GM19035 (cell line): ENCODE measurements at regions not wholly inside any gene's neighbourhood (a gene's known extent, or its start where the extent isn't known, plus 50 kb on each side); places are given as distances from the start of the nearest gene placed in this dataset.
"Not testable (repeated sequence)": the region's sequence is repeated elsewhere in the genome, so short reads cannot be mapped to it uniquely, and the experiment has no call there.

Experiments used
- ATAC-seq: cut with Tn5 transposase; IDR thresholded peaks from one replicate; pipeline ENCODE4 v1.9.1; 2021; ENCODE audit not compliant: unreplicated experiment

DNA sequence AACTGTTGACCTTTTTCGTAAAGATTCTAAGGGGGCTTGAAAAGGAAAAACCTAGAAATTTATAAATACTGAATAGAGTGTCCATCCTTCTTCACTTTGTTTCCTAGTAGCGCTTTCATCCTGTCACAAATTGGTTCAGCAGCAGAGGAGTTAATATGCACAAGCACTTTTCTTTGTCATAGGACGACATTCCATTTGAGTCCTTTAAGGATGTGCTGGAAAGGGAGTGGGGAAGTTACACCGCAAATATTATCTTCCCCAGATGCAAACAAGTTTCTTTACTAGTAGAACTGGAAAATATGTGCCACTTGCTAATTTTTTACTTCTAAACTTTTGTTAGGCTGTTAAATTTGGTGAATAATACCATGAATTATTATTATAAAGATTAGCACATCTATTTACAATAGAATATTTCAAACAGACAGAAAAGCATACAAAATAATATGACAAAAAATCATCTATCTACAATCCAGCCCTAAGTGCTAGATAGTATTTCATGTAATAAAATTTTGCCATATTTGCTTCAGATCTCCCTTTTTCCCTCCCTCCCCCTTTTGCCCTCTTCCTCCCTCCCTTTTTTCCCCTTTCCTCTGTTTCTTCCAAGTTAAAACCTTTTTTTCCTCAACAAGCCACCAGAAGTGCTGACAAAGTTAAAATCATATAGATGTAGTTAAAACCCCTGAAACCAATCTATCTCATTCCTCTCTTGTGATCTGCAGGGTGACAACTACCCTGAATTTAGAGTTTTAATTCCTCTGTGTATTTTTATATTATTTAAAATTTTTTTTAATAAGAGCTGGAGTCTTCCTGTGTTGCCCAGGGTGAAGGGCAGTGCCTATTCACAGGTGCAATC lies 50.5 kb upstream of the MAP4K3 start:
- no peak for ATAC-seq

DNA sequence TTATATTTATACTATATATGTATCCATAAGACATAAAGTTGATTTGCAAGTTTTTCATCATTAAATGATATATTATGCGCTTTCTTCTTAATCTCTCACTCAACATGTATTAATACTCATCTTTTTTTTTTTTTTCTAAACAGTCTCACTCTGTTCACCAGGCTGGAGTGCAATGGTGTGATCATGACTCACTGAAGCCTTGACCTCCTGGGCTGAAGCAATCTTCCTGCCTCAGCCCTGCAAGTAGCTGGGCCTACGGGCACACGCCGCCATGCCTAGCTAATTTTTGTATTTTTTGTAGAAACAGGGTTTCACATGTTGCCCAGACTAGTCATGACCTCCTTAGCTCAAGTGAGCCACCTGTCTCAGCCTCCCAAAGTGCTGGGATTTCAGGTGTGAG lies 51.4 kb upstream of the MAP4K3 start:
- ATAC-seq: no peak

DNA sequence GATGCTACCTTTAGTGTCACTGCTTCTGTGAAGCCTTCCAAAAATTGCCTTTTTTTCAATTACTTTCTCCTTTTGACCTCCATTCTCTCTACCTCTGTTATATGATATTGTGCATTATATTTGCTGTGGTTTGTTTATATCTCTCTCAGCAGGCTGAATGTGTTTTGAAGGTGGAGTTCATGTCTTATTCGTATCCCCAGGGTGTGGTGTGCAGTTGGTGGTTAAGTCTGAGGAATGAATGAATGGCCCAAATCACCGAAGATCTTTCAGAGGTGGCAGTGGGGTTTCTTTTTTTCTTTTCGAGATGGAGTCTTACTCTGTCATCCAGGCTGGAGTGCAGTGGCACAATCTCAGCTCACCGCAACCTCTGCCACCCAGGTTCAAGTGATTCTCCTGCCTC lies 53.5 kb upstream of the MAP4K3 start:
- no peak for ATAC-seq

DNA sequence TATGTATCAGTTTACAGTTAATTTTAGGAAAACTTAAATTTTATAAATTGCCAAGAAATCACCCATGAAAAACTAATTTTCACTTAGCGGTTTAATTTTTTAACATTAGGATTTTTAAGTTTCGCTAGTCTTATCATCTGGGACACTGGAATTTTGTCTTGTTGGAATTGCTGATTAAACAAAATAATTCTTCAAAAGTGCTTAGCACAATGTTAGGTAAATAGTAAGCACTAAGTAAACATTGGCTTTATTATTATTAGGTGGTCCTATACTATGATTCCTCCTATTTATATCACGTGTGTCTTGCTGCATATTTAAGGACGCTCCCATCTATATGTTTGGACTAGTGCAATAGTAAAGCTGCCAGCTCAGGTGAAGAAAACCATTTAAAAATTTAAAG lies 54.6 kb upstream of the MAP4K3 start:
- no peak for ATAC-seq

DNA sequence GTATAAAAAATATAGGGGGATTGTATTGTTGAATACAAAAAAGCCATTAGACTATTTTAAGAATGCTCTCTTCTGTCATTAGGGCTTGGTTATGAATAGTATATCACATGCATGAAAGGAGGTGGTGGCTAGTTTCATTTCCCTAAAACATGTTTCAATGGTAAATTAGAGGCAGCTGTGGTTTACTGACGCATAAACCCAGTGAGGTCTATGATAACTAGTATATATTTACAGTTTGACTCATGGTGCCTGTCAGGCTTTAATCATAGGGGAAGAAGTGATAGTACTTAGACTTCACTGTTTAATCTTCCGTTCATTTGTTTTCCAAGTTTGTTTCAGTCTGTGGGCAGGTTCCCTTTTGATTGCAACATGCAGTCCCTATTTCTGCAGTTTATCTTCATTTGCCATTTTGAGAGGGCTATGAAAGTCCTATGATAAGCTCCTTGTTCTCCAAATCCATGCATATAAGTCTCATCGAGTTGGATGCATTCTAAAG lies 55.1 kb upstream of the MAP4K3 start:
- ATAC-seq: peak; percentile 96

DNA sequence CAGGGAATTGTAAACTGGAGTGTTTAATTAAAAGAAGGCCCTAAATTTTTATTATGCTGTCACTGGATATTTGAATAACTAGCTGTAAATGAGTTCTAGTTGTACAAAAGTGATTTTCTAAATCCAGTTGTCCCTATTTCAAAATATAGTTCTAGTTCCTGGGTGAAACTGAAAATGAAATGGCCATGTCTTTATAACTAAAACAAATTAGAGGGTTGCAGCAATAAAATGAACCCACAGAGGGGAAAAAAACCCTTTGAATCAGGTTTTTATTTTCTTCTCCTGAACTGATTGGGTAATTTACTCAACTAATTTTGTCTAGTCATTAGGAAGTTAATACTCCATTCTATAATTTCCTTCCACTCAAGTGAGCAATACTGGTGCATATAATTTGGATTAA lies 55.6 kb upstream of the MAP4K3 start:
- ATAC-seq: no peak

DNA sequence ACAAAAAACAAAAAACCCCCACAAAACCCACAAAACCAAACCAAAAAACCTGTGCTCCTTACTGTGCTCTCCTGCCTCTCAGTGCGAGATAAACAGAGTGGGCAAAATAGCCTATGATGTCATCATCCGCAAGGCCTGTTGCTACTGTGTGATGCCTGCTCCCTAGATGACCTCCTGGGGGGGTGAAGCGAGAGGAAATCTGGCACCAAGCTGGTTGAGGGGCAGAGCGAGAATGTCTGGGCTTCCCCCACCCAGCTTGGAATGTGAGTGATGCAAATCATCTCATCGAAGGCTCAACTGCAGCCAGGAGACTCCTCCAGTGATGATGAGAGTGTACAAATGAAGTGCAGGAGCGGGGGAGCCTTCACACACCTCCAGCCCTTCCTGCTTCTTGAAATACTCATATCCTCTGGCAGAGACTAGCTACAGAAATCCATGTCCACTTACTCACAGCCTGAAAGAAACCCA lies 57.7 kb upstream of the MAP4K3 start:
- peak; percentile 54 for ATAC-seq

DNA sequence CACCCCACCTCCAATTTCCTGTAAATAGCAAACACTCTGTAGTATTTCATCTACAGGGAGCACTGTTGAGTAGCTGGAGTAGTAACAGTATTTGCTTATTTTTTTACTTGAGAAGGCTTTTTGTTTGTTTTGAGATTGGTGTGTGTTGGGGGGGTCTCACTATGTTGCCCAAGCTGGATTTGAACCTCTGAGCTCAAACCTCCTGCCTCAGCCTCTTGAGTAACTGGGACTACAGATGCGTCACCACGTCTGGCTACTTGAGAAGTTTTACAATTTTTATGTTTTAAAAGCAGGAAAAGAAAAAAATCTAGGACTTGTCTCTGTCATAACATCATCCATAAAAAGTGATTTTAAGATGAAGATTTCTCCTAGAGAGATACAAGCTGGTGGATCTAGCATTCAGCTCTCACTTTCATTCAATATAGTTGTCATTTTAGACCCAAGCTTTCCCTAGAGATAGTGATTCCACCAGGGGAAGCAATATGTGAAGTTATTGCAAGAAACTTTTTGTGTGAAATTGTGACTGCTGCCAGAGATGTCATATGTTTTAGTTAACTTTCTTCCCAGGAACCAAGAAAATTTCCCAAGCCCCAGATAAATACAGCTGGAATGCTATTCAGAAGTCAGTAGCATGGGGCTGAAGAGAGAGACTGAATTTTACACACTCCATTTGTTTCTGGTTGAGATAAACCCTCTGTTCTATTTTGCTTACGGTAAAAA lies 60.2 kb upstream of the MAP4K3 start:
- no peak for ATAC-seq

DNA sequence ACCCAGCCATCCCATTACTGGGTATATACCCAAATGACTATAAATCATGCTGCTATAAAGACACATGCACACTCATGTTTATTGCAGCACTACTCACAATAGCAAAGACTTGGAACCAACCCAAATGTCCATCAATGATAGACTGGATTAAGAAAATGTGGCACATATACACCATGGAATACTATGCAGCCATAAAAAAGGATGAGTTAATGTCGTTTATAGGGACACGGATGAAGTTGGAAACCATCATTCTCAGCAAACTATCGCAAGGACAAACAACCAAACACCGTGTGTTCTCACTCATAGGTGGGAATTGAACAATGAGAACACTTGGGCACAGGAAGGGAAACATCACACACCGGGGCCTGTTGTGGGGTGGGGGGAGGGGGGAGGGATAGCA lies 61.1 kb upstream of the MAP4K3 start:
- ATAC-seq: not testable (repeated sequence)

DNA sequence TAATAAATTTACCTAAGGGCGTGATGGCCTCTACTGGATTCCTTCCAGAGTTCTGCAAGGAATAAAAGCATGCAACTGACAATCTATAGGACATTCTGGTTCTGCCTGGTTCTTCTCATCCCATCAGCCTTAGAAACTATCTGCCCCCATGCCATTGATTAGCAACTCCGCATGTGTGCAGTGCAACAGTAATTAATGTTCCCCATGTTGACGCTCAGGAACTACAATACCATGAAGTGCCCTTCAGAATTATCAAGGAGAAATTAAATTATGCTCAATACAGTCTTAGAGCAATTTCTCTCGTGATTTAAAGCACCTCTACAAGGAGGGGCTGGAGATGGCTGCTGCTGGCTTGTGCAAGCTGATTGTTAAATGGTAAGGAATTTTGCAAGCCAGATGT lies 61.7 kb upstream of the MAP4K3 start:
- ATAC-seq: no peak

DNA sequence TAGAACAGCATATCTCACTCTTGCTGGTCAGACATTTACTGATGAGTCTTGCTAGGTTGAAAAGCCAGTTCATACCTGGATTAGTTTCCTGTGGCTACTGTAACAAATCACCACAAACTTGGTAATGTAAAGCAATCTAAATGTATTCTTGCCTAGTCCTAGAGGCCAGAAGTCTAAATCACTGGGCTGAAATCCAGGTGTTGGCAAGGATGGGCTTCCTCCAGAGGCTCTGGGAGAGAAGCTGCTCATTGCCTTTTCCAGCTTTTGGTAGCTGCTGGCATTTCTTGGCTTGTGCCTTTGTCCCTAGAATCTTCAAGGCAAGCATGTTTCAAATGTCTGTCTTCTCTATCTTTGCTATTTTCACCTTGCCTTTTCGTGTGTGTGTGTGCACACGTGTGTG lies 62.3 kb upstream of the MAP4K3 start:
- no peak for ATAC-seq

DNA sequence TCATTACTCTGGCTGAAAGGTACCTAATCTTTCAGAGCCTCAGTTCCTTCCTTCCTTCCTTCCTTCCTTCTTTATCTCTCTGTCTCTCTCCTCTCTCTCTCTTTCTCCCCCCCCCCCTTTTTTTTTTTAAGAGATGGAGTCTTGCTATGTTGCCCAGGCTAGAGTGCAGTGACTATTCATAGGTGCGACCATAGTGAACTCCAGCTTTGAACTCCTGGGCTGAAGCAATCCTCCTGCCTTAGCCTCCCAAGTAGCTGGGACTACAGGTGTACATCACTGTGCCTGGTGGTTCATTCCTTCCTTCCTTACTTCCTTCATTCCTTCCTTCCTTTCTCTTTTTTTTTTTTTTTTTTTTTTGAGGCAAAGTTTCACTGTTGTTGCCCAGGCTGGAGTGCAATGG lies 64.3 kb upstream of the MAP4K3 start:
- no peak for ATAC-seq

DNA sequence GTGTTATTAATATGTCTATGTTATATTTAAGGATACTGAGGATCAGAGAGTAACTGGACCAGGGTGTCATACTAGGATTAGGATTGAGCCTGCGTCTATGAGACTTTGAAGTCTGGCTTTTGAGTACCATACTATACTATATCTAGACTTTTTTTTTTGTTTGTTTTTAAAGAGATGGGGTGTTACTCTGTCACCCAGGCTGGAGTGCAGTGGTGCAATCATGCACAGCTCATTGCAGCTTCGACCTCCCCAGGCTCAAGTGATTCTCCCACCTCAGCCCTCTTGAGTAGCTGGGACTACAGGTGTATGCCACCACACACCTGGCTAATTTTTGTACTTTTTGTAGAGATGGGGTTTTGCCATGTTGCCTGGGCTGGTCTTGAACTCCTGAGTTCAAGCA lies 66.2 kb upstream of the MAP4K3 start:
- ATAC-seq: no peak

DNA sequence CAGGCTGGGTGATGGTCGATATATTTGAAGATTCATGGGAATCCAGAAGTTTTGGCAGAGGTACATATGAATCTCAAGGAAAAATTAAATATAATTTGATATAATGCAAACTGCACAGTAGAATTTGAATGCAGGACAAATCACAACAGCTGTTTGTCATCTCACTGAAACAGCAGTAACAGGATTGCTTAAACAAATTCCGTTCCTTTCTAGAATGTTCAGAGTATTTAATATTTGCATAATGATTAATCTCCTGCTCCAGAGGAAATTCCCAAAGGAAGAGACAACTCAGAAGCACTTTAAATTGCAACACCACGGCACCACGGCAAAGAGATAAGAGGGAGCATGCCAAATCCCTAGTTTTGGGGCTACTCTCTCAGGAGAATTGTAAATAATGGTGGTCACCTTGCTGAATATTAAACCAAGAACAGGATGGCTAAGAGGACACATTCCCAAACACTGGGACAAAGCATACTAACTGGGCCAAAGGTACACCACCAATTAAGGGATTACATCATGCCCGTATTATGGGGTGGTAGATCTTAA lies 67.8 kb upstream of the MAP4K3 start:
- no peak for ATAC-seq

DNA sequence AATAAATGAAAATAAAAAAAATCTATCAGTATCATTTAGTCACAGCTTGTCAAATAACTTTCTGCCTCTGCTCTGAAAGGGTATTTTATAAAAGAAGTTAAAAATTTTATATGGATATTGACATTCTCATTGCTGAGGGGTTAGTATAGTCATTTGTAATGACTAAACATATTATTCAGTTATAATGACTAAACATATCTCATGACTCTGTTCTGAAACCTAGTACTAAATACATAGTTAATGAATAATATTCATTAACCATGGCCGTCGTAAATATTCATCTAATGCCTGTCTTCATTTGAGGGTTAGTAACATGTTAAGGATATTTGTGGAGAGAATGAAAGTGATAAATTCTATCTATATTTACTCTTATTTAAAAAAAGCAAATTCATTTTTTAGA lies 69.1 kb upstream of the MAP4K3 start:
- no peak for ATAC-seq

DNA sequence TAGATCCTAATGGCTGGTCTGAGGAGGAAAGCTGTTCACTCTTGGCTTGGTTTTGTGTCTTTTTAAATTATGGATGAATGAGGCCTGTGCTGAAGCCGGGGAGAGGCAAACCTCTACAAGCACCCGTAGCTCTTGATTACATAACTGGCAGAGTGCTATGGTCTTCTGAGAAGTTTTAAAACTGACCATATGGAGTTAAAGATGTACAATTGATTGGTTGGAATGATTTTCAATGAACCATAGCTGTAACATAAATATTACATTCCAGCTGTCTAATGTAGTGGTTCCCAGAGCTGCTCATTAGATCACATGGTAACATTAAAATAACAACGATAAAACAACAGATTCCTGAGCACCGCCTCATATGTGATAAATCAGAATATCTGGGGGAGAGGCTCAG lies 71.1 kb upstream of the MAP4K3 start:
- ATAC-seq: no peak

DNA sequence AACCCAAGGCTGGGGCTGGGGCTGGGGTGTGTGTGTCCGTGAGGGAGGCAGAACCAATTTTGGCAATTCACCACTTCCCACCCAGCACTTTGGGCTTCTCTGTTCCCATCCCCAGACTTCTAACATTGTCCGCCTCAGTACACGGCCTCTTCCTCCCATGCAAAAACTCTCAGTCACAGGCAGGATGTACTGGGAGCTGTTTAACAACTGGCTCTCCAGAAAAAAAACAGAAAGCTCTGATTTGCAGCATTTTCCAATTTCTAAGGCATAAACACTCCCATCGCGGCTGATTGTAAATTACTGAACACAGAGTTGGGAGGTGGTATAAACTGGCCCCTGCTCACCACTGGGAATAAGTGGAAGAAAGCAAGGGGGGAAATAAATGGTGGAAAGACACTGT lies 73.1 kb upstream of the MAP4K3 start:
- ATAC-seq: no peak

DNA sequence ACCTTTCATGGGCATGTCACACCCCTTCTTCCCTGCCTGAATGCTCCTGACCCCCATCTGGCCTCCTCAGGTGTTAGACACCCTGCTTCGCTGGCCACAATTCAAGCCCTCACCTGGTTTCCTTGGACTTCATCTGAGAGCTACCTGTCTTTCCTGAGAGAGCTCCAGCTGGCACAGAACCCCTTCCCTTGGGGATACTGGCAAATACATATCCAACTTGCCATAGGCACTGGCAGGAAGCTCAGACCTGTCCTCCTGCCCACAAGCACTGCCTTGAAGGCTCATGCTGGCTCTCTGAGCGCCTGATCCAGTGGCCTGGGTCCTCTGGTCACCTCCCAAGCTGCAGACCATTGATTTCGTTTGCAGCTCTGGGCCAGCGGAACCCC lies 74.1 kb upstream of the MAP4K3 start:
- no peak for ATAC-seq

DNA sequence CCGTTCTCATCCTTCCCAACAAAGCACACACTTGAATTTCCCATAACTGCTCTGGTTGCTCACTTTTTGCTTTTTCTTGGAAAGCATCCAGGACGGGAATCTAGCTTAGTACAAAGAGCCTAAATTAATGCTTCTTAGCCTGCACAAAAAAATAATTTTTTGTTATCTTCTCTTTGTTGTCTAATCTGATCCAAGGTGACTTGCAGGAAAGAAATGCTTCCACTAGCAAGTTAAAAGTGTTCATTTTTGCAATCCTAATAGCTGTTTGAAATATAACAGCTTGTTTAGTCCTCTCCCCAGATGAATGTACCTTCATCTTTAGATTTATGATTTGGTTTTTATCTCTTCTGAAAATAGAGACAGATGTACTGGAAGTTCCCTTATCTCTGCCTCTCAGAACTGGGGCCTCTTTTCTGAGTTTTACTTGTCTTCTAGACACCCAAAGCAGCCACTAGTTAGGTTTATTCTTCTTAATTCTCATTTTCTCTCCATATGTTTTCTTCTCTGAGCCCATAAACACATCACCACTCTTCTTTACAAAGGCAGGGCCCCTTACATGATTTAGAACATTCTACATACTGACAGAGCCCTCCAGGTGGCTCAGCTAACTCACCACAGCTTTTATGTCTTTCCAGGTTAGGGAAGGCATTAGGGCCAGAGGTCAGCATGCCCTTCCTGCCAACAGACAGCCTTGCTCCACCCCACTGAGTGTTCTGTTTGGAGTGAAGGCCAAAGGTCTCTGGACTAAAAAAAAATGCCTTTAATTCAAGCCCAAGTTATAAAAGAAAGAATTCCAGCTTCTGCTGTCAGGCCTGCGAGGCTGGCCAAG lies 74.7 kb upstream of the MAP4K3 start:
- no peak for ATAC-seq

DNA sequence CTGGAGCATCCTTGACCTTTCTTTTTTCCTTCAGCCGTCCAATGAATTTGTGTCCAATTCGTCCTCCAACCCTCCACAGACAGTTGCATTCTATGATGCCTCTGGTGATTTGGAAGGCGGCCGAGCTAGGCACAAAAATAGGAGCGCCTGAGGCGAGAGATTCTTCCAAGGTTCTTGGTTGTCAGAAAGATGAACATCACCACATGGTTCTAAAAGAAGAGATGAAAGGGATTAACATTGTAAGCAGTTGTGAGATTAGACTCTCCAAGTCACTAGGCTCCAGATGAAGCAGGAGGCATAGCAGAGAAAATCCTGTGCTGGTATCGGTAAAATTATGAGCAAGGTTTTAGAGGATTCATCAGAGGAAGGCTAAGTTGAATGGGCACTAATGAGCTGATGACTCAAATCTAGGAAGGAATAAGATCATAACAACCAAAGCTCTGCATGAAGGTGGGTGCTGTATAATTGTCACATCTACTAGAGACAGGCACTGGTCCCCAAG lies 75.4 kb upstream of the MAP4K3 start:
- ATAC-seq: no peak

DNA sequence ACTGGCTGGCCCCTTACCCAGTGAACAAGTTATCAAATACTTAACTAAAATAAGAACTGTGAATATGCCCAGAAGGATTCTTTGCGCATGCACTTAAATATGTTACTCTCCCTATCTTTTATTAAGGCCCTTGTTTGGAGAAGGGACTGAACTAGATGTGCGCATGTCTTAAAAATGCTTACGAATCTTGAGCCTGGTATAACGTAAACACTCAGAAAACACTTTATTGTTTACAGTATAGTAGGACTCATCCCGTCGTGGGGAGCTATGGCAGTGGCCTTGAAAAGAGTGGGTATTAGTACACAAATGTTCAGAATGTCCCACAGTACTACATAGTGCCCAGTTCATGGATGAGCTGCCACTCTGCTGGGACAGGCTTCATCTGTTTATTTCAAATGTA lies 75.9 kb upstream of the MAP4K3 start:
- no peak for ATAC-seq
